ENCODE measurements at regions not wholly inside any gene's neighbourhood (a gene's known extent, or its start where the extent isn't known, plus 50 kb on each side); places are given as distances from the start of the nearest gene placed in this dataset.

GRCh38 chr3:76245622-76246021, 460.3 kb upstream of the ZNF717 start:
- Histone ChIP-seq H3K27ac (no peak overlapping the region), H3K4me1 (peaks cover 0 to 30% (median 2%) of the 10 kb centered on the region in 4 donors), H3K27me3 (no peaks in the 10 kb centered on the region), H3K4me3 (no peak overlapping the region), H3K36me3 (no peaks in the 10 kb centered on the region), H3K9me3 (no peaks in the 10 kb centered on the region)
- DNase-seq: no peak
- intact Hi-C loops (cut with DNase I; ENCODE audit: low total_unique reads): no loop called here
- no peak for TF ChIP-seq CTCF (IDR thresholded peaks at IDR 0.05)

- DNase-seq: no peak
- H3K4me3 ChIP-seq: no peak overlapping the region
- no peaks in the 10 kb centered on the region for H3K9me3 ChIP-seq
- H3K36me3 ChIP-seq: no peaks in the 10 kb centered on the region
- intact Hi-C loops (cut with DNase I; ENCODE audit: low total_unique reads): no loop called here
- no peak overlapping the region for H3K27ac ChIP-seq
- no peak for TF ChIP-seq CTCF (IDR thresholded peaks at IDR 0.05)
- no peaks in the 10 kb centered on the region for H3K27me3 ChIP-seq
- no peaks in the 10 kb centered on the region for H3K4me1 ChIP-seq
Observed at GRCh38 chr3:76264496-76264895, 479.1 kb upstream of the ZNF717 start.

- intact Hi-C loops (cut with DNase I; ENCODE audit: low total_unique reads): no loop called here
- Histone ChIP-seq H3K4me3 (no peak overlapping the region), H3K27ac (no peak overlapping the region), H3K27me3 (no peaks in the 10 kb centered on the region), H3K9me3 (no peaks in the 10 kb centered on the region), H3K4me1 (no peaks in the 10 kb centered on the region), H3K36me3 (no peaks in the 10 kb centered on the region)
- DNase-seq: no peak
- no peak for TF ChIP-seq CTCF (IDR thresholded peaks at IDR 0.05)
Observed at GRCh38 chr3:76264911-76265310, 479.6 kb upstream of the ZNF717 start.

- Histone ChIP-seq H3K9me3 (no peaks in the 10 kb centered on the region), H3K36me3 (no peaks in the 10 kb centered on the region), H3K4me1 (no peaks in the 10 kb centered on the region), H3K27ac (no peak overlapping the region), H3K4me3 (no peak overlapping the region), H3K27me3 (no peaks in the 10 kb centered on the region)
- TF ChIP-seq CTCF (IDR thresholded peaks at IDR 0.05): no peak
- intact Hi-C loops (cut with DNase I; ENCODE audit: low total_unique reads): no loop called here
- no peak for DNase-seq
Observed at GRCh38 chr3:76266511-76266910, 481.2 kb upstream of the ZNF717 start.

GRCh38 chr3:76267851-76268380, 482.6 kb upstream of the ZNF717 start:
- no peak overlapping the region for H3K27ac ChIP-seq

More at GRCh38 chr3:76267851-76268380, 482.6 kb upstream of the ZNF717 start:
- Histone ChIP-seq H3K9me3 (no peaks in the 10 kb centered on the region), H3K36me3 (no peaks in the 10 kb centered on the region), H3K27me3 (no peaks in the 10 kb centered on the region), H3K4me1 (no peaks in the 10 kb centered on the region), H3K4me3 (no peak overlapping the region)
- TF ChIP-seq CTCF (IDR thresholded peaks at IDR 0.05): no peak
- intact Hi-C loops (cut with DNase I; ENCODE audit: low total_unique reads): no loop called here
- DNase-seq: no peak

All from tibial artery (tissue), 4 donors.